C4-2B (cell line): ENCODE measurements at regions not wholly inside any gene's neighbourhood (a gene's known extent, or its start where the extent isn't known, plus 50 kb on each side); places are given as distances from the start of the nearest gene placed in this dataset.

Experiments used
- CTCF ChIP-seq: fragments of 450-650 bp; conservative IDR thresholded peaks from 2 replicates; pipeline ENCODE4 v1.5.1; 2017; ENCODE audit warnings: mild to moderate bottlenecking
- ZFX ChIP-seq: fragments of 450-650 bp; IDR thresholded peaks from 2 replicates; pipeline ENCODE4 v1.6.1; 2017

- TF ChIP-seq CTCF, result no peak
- TF ChIP-seq ZFX, result no peak
These were observed 290.7 kb downstream of the FGFR2 start for GRCh38 chr10:121307411-121307980.
